HG03139 (cell line): ENCODE measurements at regions not wholly inside any gene's neighbourhood (a gene's known extent, or its start where the extent isn't known, plus 50 kb on each side); places are given as distances from the start of the nearest gene placed in this dataset.
A peak's percentile ranks its signal among the peaks of the same experiment; 100 is the strongest.
"Not testable (repeated sequence)": the region's sequence is repeated elsewhere in the genome, so short reads cannot be mapped to it uniquely, and the experiment has no call there.

Source experiments
- ATAC-seq: cut with Tn5 transposase; IDR thresholded peaks from one replicate; pipeline ENCODE4 v1.9.1; 2021; ENCODE audit not compliant: unreplicated experiment

DNA sequence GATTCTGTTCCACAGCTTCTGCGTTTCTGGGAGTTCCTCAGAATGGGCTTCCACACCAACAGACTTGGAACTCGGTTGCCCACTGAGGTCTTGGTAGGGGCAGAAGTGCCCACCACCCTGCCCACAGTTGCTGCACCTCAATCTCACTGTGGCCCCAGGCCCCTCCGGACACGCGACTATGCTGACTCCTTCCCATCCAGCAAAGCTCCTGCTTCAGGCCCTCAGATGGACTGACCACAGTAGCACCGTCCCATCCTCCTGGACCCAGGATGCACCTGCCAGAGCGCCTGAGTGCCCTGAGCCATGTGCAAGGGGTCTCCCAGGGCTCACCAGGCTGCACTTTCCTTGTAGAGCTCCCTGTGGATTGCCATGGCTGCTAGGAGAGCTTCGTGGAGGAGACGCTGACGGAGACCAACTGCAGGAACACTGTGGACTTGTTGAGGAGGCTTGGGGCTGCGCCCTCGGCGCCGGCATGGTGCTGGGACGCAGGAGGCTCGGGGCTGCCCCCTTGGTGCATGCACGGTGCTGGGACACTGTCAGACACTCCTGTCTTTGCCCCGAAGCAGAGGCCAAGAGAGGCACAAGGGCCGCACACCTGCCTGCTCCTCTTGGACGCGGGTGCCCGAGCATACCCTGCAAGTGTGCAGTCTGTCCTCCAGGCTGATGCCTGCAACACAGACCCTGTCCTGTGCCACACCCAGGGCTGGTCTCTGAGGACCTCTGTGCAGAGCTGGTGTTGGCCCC lies 201.3 kb downstream of the LIPI start:
- not testable (repeated sequence) for ATAC-seq

- ATAC-seq, result not testable (repeated sequence)
These were observed 202.3 kb downstream of the LIPI start for GRCh38 chr21:14008436-14008835.

DNA sequence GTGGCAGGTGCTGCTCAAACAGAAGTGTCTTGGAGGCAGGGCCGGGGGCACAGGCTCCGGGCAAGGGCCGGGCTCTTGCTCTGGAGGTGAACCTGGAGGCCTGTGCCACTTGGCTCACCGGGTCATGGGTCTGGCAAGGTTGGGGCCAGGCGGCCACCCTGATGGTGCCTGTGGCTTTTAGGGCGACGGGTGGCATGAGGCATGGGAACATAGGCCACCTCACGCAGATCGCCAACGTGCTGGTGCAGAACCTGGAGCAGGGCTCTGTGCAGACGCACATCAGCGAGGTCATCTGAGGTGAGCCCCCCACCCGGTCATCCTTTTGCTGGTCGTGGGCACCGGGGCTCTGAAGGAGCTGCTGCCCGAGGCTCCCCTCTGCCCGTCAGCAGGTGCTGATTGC lies 202.7 kb downstream of the LIPI start:
- ATAC-seq, result not testable (repeated sequence)

- ATAC-seq, result not testable (repeated sequence)
These were observed 204.6 kb downstream of the LIPI start for GRCh38 chr21:14006144-14006543.

DNA sequence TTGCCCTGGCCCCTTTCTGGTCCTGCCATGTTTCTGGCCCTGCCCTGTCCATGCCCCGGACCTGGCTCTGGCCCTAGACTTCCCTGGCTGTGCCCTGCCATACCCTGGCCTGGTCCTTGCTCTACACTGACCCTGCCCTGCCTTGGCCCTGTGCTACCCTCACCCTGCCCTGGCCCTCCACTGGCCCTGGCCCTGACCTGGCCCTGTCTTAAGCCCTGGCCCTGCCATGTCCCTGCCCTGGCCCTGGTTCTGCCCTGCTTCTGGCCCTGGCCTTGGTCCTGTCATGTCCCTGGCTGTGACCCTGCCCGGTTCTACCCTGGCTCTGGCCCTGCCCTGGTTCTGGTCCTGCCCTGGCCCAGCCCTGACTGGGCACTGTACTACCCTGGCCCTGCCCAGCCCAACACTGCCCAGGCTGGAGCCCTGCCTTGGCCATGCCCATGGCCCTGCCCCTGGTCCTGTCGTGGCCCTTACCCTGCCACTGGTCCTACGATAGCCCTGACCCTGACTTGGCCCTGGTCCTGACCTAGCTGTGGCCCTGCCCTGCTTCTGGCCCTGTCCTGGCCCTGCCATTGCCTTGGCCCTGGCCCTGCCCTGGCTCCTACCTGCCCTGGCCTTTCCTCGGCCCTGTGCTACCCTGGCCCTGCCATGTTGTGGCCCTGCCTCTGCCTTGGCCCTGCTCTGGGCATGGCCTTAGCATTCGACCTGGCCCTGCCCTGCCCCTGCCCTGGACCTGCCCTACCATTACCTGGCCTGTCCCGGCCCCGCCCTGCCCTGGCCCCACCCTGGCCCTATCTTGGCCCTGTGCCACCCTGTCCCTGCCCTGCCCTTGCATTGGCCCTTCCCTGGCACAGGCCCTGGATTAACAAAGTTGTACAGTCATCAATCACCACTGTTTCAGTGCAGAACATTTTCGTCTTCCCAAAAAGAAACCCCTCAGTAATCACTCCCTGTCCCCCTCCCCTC lies 223.5 kb downstream of the LIPI start:
- ATAC-seq, result not testable (repeated sequence)

GRCh38 chr21:13985865-13986863 lies 224.6 kb downstream of the LIPI start:
- not testable (repeated sequence) for ATAC-seq

DNA sequence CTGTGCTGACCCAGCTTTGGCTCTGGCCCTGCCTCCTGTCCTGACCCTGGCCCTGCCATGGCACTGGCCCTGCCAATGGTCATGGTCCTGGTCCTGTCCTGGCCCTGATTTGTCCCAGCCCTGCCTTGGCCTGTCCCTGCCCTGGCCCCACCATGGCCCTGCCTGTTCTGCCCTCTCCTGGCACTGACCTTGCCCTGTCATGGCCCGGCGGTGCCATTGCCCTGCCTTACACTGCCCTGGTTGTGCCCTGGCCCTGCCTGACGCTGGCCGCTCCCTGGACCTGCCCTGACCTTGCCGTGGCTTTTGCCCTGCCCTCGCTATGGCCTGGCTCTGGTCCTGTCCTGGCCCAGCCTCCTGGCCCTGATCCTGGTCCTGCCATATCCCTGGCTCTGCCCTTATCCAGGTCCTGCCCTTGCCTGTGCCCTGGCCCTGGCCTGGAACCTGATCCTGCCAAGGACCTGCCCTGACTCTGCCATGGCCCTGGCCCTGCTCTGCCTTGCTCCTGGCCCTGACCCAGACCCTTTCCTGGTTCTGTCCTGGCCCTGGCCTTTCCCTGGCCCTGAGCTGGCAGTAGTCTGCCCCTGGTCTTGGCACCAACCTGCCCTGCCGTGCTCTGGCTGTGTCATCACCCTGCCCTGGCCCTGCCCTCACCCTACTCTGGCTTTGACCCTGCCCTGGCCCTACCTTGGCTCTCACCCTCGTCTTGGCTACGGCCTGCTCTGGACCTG lies 225.5 kb downstream of the LIPI start:
- ATAC-seq, result not testable (repeated sequence)

- ATAC-seq, result not testable (repeated sequence)
These were observed 226.0 kb downstream of the LIPI start for GRCh38 chr21:13984728-13985127.

GRCh38 chr21:13981176-13982087 lies 229.3 kb downstream of the LIPI start:
- not testable (repeated sequence) for ATAC-seq

GRCh38 chr21:13980115-13980662 lies 230.6 kb downstream of the LIPI start:
- peak; percentile 97 for ATAC-seq

- not testable (repeated sequence) for ATAC-seq
These were observed 231.1 kb downstream of the LIPI start for GRCh38 chr21:13979608-13980007.

- ATAC-seq, result not testable (repeated sequence)
These were observed 236.2 kb downstream of the LIPI start for GRCh38 chr21:13974582-13974981.

GRCh38 chr21:13969853-13970252 lies 240.9 kb downstream of the LIPI start:
- not testable (repeated sequence) for ATAC-seq

DNA sequence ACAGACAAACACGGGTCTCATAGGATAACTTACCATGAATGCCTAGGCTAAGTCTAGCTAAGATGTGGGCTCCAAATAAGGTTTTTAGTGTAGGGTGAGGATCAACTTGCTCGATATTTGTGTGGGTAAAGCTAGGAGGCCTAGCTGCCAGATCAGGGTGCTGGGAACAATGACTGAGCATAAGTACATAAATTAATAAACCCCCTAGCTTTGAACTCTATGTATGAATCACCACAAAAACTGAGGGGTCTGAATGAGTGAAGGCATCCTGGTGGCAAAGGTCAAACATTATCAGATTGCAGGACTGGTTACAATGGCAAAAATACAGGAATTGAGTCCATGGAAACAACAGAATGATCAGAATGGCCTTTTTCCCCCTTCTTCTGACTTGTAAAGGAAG lies 241.8 kb downstream of the LIPI start:
- not testable (repeated sequence) for ATAC-seq

GRCh38 chr21:13963259-13963658 lies 247.5 kb downstream of the LIPI start:
- ATAC-seq, result not testable (repeated sequence)

GRCh38 chr21:13937236-13937635 lies 273.5 kb downstream of the LIPI start:
- ATAC-seq, result no peak

GRCh38 chr21:13936033-13936937 lies 274.5 kb downstream of the LIPI start:
- not testable (repeated sequence) for ATAC-seq
